HG03039 (cell line): ENCODE measurements at regions not wholly inside any gene's neighbourhood (a gene's known extent, or its start where the extent isn't known, plus 50 kb on each side); places are given as distances from the start of the nearest gene placed in this dataset.
"Not testable (repeated sequence)": the region's sequence is repeated elsewhere in the genome, so short reads cannot be mapped to it uniquely, and the experiment has no call there.

Source experiments
- ATAC-seq: cut with Tn5 transposase; IDR thresholded peaks from one replicate; pipeline ENCODE4 v1.9.1; 2021; ENCODE audit warnings: mild to moderate bottlenecking, moderate library complexity; ENCODE audit not compliant: unreplicated experiment

- ATAC-seq: no peak
These were observed 174.8 kb upstream of the FOXF1 start for GRCh38 chr16:86335266-86336172.

GRCh38 chr16:86337138-86337537, 173.2 kb upstream of the FOXF1 start:
- ATAC-seq: no peak

- ATAC-seq: no peak
These were observed 172.5 kb upstream of the FOXF1 start for GRCh38 chr16:86337581-86338402.

GRCh38 chr16:86338403-86339115, 171.8 kb upstream of the FOXF1 start:
- ATAC-seq: no peak

GRCh38 chr16:86342161-86342834, 168.0 kb upstream of the FOXF1 start:
- no peak for ATAC-seq

GRCh38 chr16:86343027-86343795, 167.1 kb upstream of the FOXF1 start:
- ATAC-seq: no peak

GRCh38 chr16:86343796-86344585, 166.3 kb upstream of the FOXF1 start:
- no peak for ATAC-seq

- ATAC-seq: no peak
These were observed 165.8 kb upstream of the FOXF1 start for GRCh38 chr16:86344586-86344871.

- no peak for ATAC-seq
These were observed 165.4 kb upstream of the FOXF1 start for GRCh38 chr16:86344881-86345280.

- no peak for ATAC-seq
These were observed 164.8 kb upstream of the FOXF1 start for GRCh38 chr16:86345516-86345915.

GRCh38 chr16:86346034-86346433, 164.3 kb upstream of the FOXF1 start:
- ATAC-seq: no peak

GRCh38 chr16:86347090-86347489, 163.2 kb upstream of the FOXF1 start:
- no peak for ATAC-seq

GRCh38 chr16:86347916-86348555, 162.3 kb upstream of the FOXF1 start:
- no peak for ATAC-seq

GRCh38 chr16:86349338-86349900, 160.9 kb upstream of the FOXF1 start:
- ATAC-seq: no peak

GRCh38 chr16:86350289-86350688, 160.0 kb upstream of the FOXF1 start:
- no peak for ATAC-seq

GRCh38 chr16:86351041-86351784, 159.1 kb upstream of the FOXF1 start:
- ATAC-seq: no peak

- ATAC-seq: not testable (repeated sequence)
These were observed 158.6 kb upstream of the FOXF1 start for GRCh38 chr16:86351785-86352139.

- ATAC-seq: no peak
These were observed 157.2 kb upstream of the FOXF1 start for GRCh38 chr16:86353148-86353547.
